ENCODE measurements at regions not wholly inside any gene's neighbourhood (a gene's known extent, or its start where the extent isn't known, plus 50 kb on each side); places are given as distances from the start of the nearest gene placed in this dataset.
A peak's percentile ranks its signal among the peaks of the same experiment; 100 is the strongest.

GRCh38 chr12:13450231-13451080 is 253.9 kb downstream of the EMP1 start:
- intact Hi-C loops (cut with micrococcal nuclease) = no loop called here
- no TSS peak for BruUV-seq (replicated peaks)

More at GRCh38 chr12:13450231-13451080, 253.9 kb downstream of the EMP1 start:
- H3K18ac ChIP-seq (ENCODE audit: low read depth, low read length) = no peak overlapping the region
- CTCF ChIA-PET = no interaction called here
- no peak overlapping the region for H2AK9ac ChIP-seq (replicated peaks; ENCODE audit: low read depth, low read length, poor library complexity)
- H4K5ac ChIP-seq (ENCODE audit: low read depth, low read length) = no peak overlapping the region
- no peak overlapping the region for H4K8ac ChIP-seq (ENCODE audit: low read depth in 2 of 2, low read length in 2 of 2)
- H3K56ac ChIP-seq (ENCODE audit: extremely low read depth, insufficient read depth, low read length) = no peak overlapping the region
- no peak overlapping the region for H2BK120ac ChIP-seq (ENCODE audit: low read depth, low read length)
- no peak overlapping the region for H2BK5ac ChIP-seq (ENCODE audit: low read depth, low read length, poor library complexity, severe bottlenecking)
- H3K9me3 ChIP-seq (ENCODE audit: control insufficient read depth, insufficient read depth, low read length) = no peaks in the 10 kb centered on the region
- DNase-seq (no peak), ATAC-seq (ENCODE audit: low read depth) (no peak)
- no peaks in the 10 kb centered on the region for H3K36me3 ChIP-seq (ENCODE audit: control insufficient read depth, insufficient read depth, low read length)
- H3K4me1 ChIP-seq (ENCODE audit: control insufficient read depth, insufficient read depth, low read length) = no peaks in the 10 kb centered on the region
- no peaks in the 10 kb centered on the region for H3K79me1 ChIP-seq (ENCODE audit: low read depth in 1 of 2, low read length in 2 of 2)
- no peak overlapping the region for H2AK5ac ChIP-seq (ENCODE audit: low read depth, low read length)
- no peak overlapping the region for H3K4ac ChIP-seq (ENCODE audit: low read depth, low read length)
- no peak overlapping the region for H2BK20ac ChIP-seq (ENCODE audit: low read depth, low read length)
- no peak overlapping the region for H3K9ac ChIP-seq (ENCODE audit: low read depth, low read length)
- no peak for TF ChIP-seq RFX5 (IDR thresholded peaks at IDR 0.05; ENCODE audit: low read depth, low read length)
- TF ChIP-seq FOS (IDR thresholded peaks at IDR 0.05; ENCODE audit: low read depth, low read length) = no peak
- no peak overlapping the region for H3K14ac ChIP-seq (replicated peaks; ENCODE audit: low read depth, low read length)
- peak overlapping the region; percentile 21 for H2AFZ ChIP-seq (replicated peaks; ENCODE audit: low read length, poor library complexity)
- no peak overlapping the region for H3K27ac ChIP-seq (ENCODE audit: insufficient read depth, low read length)
- no peak overlapping the region for H3K4me3 ChIP-seq (ENCODE audit: insufficient read depth, low read depth, low read length)
- no peaks in the 10 kb centered on the region for H3K9me1 ChIP-seq (ENCODE audit: insufficient read depth, low read length)
- no peaks in the 10 kb centered on the region for H4K20me1 ChIP-seq (ENCODE audit: insufficient read depth, low read length)
- WGBS, 2 experiments (ENCODE audit: extremely low coverage in 2 of 2, insufficient read length in 1 of 2) = 17% methylated on average over 1 of the region's 2 CpGs; no CpG with 5 or more reads in 1 of the 2 experiments
- no peak overlapping the region for H3K23ac ChIP-seq (ENCODE audit: low read depth, low read length)
- no peak overlapping the region for H4K91ac ChIP-seq (ENCODE audit: insufficient read depth, low read depth, low read length)
- dilution Hi-C loops (cut with HindIII; ENCODE audit: low sequenced_read_pairs, unreplicated experiment) (no loop called here), in situ Hi-C loops (cut with MboI; ENCODE audit: low sequenced_read_pairs) (no loop called here)
- POLR2A ChIA-PET (ENCODE audit: unreplicated experiment) = no interaction called here
- H3K27me3 ChIP-seq (ENCODE audit: control insufficient read depth, insufficient read depth, low read length) = no peaks in the 10 kb centered on the region
- H2BK15ac ChIP-seq (ENCODE audit: low read depth, low read length) = no peak overlapping the region
- no peak overlapping the region for H3K4me2 ChIP-seq (ENCODE audit: low read depth, low read length)

Data from IMR-90 (cell line).